Mucosa of descending colon (tissue), 3 donors: ENCODE measurements at regions not wholly inside any gene's neighbourhood (a gene's known extent, or its start where the extent isn't known, plus 50 kb on each side); places are given as distances from the start of the nearest gene placed in this dataset.

Experiments used
- ATAC-seq: fragments of 200-7000 bp; cut with Tn5 transposase; one replicate; pipeline ENCODE4 v1.9.1; 2020; ENCODE audit warnings: mild to moderate bottlenecking, moderate library complexity
- DNase-seq, 3 donors: peaks; one replicate each; pipeline ENCODE4 v3.0.0-alpha.2; 2020
- H3K36me3 ChIP-seq: fragments of 200-600 bp; one replicate; pipeline ENCODE4 v1.8.0; 2021; ENCODE audit warnings: low read depth, mild to moderate bottlenecking
- H3K4me1 ChIP-seq: fragments of 200-600 bp; one replicate; pipeline ENCODE4 v1.8.0; 2021; ENCODE audit warnings: low read depth, mild to moderate bottlenecking
- H3K4me3 ChIP-seq: fragments of 200-600 bp; one replicate; pipeline ENCODE4 v1.8.0; 2021; ENCODE audit warnings: mild to moderate bottlenecking
- H3K9me3 ChIP-seq: fragments of 200-600 bp; one replicate; pipeline ENCODE4 v1.8.0; 2021; ENCODE audit warnings: mild to moderate bottlenecking
- intact Hi-C, 2 donors: fragments of 100-400 bp; cut with DNase I in 1 of 2; cut with micrococcal nuclease in 1 of 2; formaldehyde crosslinking; loops; one replicate each; pipeline versions ENCODE4 v1.11.0 to v1.11.1; 2022; cut with DNase I, micrococcal nuclease
- TF ChIP-seq, protein P1 (sequence below): fragments of 200-600 bp; IDR thresholded peaks from one replicate; pipeline ENCODE4 v1.8.0; 2022; ENCODE audit warnings: antibody characterized with exemption, mild to moderate bottlenecking
- donor health status: DM: no; HTN: no; CAD: no; lungs with moderate emphysema.
- donor health status: DM: no; HTN: no; CAD: no.
- donor health status: DM: no; HTN: yes; CAD: no.

DNA sequence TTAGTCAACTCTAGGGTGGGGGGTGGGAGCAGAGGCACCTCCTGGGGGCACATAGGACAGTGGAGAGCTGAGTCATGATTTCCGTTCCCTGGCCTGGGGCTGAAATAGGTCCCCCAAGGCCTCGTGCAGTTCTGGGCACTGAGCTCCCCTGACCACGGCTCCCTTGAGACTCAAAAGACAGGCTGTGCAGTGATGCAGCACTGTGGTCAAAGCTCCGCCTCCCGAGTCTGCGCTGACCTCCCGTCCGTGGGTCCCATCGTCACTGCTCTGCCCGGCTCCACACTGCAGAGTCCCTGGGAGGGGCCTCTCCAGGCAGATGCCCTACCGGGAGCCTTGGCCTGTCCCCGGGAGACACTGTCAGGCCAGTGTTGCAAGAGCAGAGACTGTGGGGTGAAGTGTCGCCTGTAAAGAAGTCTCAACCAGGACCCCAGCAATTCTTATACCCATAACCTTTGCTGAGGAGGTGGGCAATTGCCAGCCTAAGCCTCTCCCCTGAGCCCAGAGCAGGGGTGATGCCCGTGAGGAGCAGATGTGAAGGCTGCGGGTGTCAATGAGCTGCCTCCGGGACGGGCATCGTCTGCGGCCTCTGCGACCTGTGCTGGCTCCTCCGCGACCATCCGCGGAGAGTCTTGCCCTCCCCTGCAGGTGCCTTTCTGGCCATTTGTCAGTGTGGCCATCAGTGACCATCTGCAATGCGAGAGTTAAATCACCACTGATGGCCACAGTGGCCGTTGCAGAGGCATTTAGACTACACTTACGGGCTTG lies 877.3 kb downstream of the BRD1 start:
- intact Hi-C loops: no loop called here
- no peaks in the 10 kb centered on the region for H3K4me1 ChIP-seq
- H3K4me3 ChIP-seq: no peak overlapping the region
- DNase-seq (no peak), ATAC-seq (no peak)
- TF ChIP-seq, protein P1, sequence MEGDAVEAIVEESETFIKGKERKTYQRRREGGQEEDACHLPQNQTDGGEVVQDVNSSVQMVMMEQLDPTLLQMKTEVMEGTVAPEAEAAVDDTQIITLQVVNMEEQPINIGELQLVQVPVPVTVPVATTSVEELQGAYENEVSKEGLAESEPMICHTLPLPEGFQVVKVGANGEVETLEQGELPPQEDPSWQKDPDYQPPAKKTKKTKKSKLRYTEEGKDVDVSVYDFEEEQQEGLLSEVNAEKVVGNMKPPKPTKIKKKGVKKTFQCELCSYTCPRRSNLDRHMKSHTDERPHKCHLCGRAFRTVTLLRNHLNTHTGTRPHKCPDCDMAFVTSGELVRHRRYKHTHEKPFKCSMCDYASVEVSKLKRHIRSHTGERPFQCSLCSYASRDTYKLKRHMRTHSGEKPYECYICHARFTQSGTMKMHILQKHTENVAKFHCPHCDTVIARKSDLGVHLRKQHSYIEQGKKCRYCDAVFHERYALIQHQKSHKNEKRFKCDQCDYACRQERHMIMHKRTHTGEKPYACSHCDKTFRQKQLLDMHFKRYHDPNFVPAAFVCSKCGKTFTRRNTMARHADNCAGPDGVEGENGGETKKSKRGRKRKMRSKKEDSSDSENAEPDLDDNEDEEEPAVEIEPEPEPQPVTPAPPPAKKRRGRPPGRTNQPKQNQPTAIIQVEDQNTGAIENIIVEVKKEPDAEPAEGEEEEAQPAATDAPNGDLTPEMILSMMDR: no peak
- H3K36me3 ChIP-seq: no peaks in the 10 kb centered on the region
- no peaks in the 10 kb centered on the region for H3K9me3 ChIP-seq

DNA sequence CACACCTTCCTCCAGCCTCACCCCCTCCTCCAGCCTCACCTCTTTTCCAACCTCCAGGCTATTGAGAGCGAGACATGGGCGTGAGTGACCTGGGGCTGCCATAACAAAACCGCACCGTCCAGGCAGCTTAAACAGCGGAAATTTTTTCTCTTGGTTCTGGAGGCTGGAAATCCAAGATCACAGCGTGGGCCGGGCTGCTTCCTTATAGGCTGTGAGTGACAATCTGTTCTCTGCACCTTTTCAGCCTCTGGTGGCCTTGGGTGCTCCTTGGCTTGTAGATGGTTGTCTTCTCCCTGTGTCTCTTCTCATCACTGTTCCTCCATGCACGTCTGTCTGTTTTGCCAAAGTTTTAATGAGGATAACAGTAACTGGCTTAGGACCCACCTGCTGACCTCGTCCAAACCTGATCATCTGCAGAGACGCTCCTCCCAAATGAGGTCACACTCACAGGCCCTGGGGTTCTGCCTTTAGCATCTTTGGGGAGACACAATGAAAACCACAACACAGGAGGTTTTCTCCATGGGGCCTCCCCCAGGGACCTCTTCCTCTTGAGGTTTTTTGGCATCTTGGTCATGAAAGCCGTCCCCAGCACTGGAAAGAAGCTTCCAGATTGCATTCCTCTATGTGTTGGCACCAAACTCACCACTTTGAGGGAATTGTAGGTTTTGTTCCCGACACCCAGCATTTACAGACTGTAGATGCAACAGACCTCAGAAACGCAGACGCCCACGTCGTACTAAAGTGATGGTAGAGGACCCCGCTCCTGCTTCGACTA lies 878.1 kb downstream of the BRD1 start:
- Histone ChIP-seq H3K4me1 (no peaks in the 10 kb centered on the region), H3K9me3 (no peaks in the 10 kb centered on the region), H3K36me3 (no peaks in the 10 kb centered on the region), H3K4me3 (no peak overlapping the region)
- DNase-seq (no peak), ATAC-seq (no peak)
- intact Hi-C loops: no loop called here
- TF ChIP-seq, protein P1: no peak

DNA sequence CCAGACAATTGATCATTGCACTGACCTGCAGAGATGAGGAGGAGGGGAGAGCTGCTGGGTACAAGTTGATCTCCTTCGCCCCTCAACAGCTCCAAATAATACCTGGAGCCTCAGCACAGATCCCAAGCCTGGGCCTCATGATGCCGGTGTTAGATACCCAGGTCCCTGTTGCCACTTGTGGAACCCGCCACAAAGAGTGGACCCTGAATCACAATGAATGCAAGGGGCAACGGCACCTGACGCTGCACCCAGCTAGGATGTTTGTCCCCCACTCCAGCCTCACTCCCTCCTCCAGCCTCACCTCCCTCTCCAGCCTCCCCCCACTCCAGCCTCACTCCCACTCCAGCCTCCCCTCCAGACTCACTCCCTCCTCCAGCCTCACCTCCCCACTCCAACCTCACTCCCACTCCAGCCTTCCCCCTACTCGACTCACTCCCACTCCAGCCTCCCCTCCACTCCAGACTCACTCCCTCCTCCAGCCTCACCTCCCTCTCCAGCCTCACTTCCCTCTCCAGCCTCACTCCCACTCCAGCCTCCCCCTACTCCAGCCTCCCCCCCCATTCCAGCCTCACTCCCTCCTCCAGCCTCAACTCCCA lies 879.0 kb downstream of the BRD1 start:
- Histone ChIP-seq H3K36me3 (no peaks in the 10 kb centered on the region), H3K9me3 (no peaks in the 10 kb centered on the region), H3K4me1 (no peaks in the 10 kb centered on the region), H3K4me3 (no peak overlapping the region)
- TF ChIP-seq, protein P1: no peak
- intact Hi-C loops: no loop called here
- DNase-seq: no peak
- ATAC-seq: no peak

DNA sequence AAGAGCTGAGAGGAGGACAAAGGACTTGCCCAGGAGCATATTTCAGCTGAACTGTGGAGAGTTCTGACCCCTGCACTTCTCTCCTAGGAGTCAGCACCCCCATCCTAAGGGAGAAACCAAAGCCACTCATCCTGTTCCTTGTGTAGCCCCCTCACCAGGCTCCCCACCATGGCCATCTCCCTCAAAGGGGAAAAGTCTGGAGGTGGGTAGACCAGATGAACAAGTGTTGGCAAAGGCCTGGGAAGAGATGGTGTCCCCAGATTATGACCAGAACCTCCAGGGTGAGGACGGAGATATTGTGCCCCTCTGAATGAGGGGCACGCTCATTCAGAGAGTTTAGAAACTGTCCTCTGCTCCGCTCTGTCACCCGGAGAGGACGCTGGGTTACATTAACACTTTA lies 880.0 kb downstream of the BRD1 start:
- H3K9me3 ChIP-seq: no peaks in the 10 kb centered on the region

DNA sequence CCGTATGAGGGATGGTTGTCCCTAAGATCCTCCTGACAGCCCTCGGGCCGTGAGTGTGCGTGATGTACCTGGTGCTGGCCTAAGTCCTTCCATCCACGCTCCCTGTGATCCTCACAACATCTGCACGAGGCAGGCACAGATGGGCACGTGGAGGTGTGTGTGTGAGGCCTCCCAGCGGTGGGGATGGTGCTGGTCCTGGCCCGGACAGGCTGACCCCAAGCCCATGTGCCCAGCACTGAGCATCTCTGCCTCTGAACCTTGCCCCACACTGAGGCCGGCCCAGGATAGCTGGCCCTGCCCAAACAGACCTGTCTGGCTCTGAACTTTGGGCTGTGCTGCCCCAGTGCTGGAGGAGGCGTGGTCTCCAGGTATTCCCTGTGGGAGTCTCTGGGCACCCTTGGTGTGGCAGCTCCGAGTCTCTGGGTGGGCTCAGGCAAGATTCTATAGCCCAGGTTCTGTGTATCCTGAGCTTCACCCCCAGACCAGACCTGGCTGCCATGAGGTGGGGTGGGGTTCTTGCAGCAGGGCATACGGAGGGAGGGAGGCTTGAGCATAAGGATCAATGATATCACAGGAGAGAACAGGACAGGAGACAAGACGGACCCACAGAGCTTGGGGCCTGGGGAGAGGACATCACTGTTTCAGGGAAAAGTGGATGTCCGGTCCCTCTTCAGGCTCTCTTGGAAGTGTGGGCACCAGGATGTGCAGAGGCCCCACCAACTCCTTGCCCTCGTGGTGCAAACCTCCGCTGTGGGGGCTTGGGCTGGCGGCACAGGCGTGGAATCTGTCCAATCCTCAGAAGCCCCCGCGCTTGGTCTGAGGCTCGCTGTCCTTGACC lies 881.8 kb downstream of the BRD1 start:
- Histone ChIP-seq H3K4me3 (no peak overlapping the region), H3K4me1 (no peaks in the 10 kb centered on the region), H3K9me3 (no peaks in the 10 kb centered on the region), H3K36me3 (no peaks in the 10 kb centered on the region)
- intact Hi-C loops: no loop called here
- ATAC-seq: no peak
- no peak for DNase-seq
- TF ChIP-seq, protein P1: no peak

More for the DNA sequence above, 880.0 kb downstream of the BRD1 start:
- TF ChIP-seq, protein P1: no peak
- Histone ChIP-seq H3K4me1 (no peaks in the 10 kb centered on the region), H3K4me3 (no peak overlapping the region), H3K36me3 (no peaks in the 10 kb centered on the region)
- ATAC-seq (no peak), DNase-seq (no peak)
- intact Hi-C loops: no loop called here
